Activated CD4-positive, alpha-beta T cell treated with anti-CD3 and anti-CD28 coated beads, Interleukin-2, amount 10 ng/mL, durations not matched to agents 7 days and 5 days (primary cell): ENCODE measurements at regions not wholly inside any gene's neighbourhood (a gene's known extent, or its start where the extent isn't known, plus 50 kb on each side); places are given as distances from the start of the nearest gene placed in this dataset.

Experiments
- CTCF ChIA-PET: fragments of 350-600 bp; sonication (Branson Sonifier 250); formaldehyde crosslinking; loops from one replicate; lab custom pipeline; 2021; ENCODE audit warnings: antibody characterized with exemption; lab: Charles Lee
- POLR2A ChIA-PET: fragments of 350-600 bp; sonication (Branson Sonifier 250); formaldehyde crosslinking; loops from one replicate; lab custom pipeline; 2021; ENCODE audit warnings: antibody characterized with exemption; lab: Charles Lee
- DNase-seq: peaks from one replicate; pipeline ENCODE4 v3.0.0-alpha.2; 2020
- H3K27ac Mint-ChIP-seq: one replicate; pipeline ENCODE4 v1.8.0; 2021; ENCODE audit warnings: mild to moderate bottlenecking, moderate library complexity, mixed read lengths
- H3K27me3 Mint-ChIP-seq: one replicate; pipeline ENCODE4 v1.8.0; 2021; ENCODE audit warnings: mixed read lengths
- H3K36me3 Mint-ChIP-seq: one replicate; pipeline ENCODE4 v1.8.0; 2021; ENCODE audit warnings: low read depth, mixed read lengths
- H3K4me1 Mint-ChIP-seq: one replicate; pipeline ENCODE4 v1.8.0; 2021; ENCODE audit warnings: mixed read lengths
- H3K4me3 Mint-ChIP-seq: one replicate; pipeline ENCODE4 v1.8.0; 2021; ENCODE audit warnings: mild to moderate bottlenecking, moderate library complexity, mixed read lengths
- H3K9me3 Mint-ChIP-seq: one replicate; pipeline ENCODE4 v1.8.0; 2021; ENCODE audit warnings: mixed read lengths

GRCh38 chr4:36508394-36508793, 227.0 kb downstream of the DTHD1 start:
- no peak overlapping the region for H3K27ac Mint-ChIP-seq
- H3K36me3 Mint-ChIP-seq, result no peaks in the 10 kb centered on the region
- peaks cover 4% of the 10 kb centered on the region for H3K27me3 Mint-ChIP-seq
- no peaks in the 10 kb centered on the region for H3K4me1 Mint-ChIP-seq
- no peaks in the 10 kb centered on the region for H3K9me3 Mint-ChIP-seq
- POLR2A ChIA-PET, result no interaction called here
- CTCF ChIA-PET, result no interaction called here
- H3K4me3 Mint-ChIP-seq, result no peak overlapping the region
- DNase-seq, result no peak

GRCh38 chr4:36509845-36510244, 228.4 kb downstream of the DTHD1 start:
- H3K4me3 Mint-ChIP-seq, result no peak overlapping the region
- H3K4me1 Mint-ChIP-seq, result no peaks in the 10 kb centered on the region
- no peak for DNase-seq
- H3K9me3 Mint-ChIP-seq, result no peaks in the 10 kb centered on the region
- ChIA-PET CTCF (no interaction called here), POLR2A (no interaction called here)
- H3K27me3 Mint-ChIP-seq, result peaks cover 4% of the 10 kb centered on the region
- H3K36me3 Mint-ChIP-seq, result no peaks in the 10 kb centered on the region
- no peak overlapping the region for H3K27ac Mint-ChIP-seq

- no peaks in the 10 kb centered on the region for H3K36me3 Mint-ChIP-seq
- H3K9me3 Mint-ChIP-seq, result no peaks in the 10 kb centered on the region
- CTCF ChIA-PET, result no interaction called here
- DNase-seq, result no peak
- H3K4me3 Mint-ChIP-seq, result no peak overlapping the region
- H3K27me3 Mint-ChIP-seq, result peaks cover 4% of the 10 kb centered on the region
- no peak overlapping the region for H3K27ac Mint-ChIP-seq
- no peaks in the 10 kb centered on the region for H3K4me1 Mint-ChIP-seq
- POLR2A ChIA-PET, result no interaction called here
Measured at GRCh38 chr4:36511785-36512184, 230.4 kb downstream of the DTHD1 start.

- Mint-ChIP-seq H3K36me3 (no peaks in the 10 kb centered on the region), H3K4me3 (no peak overlapping the region), H3K27ac (no peak overlapping the region), H3K27me3 (no peaks in the 10 kb centered on the region), H3K9me3 (no peaks in the 10 kb centered on the region), H3K4me1 (no peaks in the 10 kb centered on the region)
- no peak for DNase-seq
- ChIA-PET POLR2A (no interaction called here), CTCF (no interaction called here)
Measured at GRCh38 chr4:36516522-36517095, 235.2 kb downstream of the DTHD1 start.

- DNase-seq, result no peak
- Mint-ChIP-seq H3K36me3 (no peaks in the 10 kb centered on the region), H3K27me3 (no peaks in the 10 kb centered on the region), H3K4me1 (no peaks in the 10 kb centered on the region), H3K9me3 (peaks cover 7% of the 10 kb centered on the region), H3K27ac (no peak overlapping the region), H3K4me3 (no peak overlapping the region)
- ChIA-PET POLR2A (no interaction called here), CTCF (interaction anchor here (0.6 kb wide), 1 partner anchor 659 kb away, joined by 3 read pairs; no protein-coding TSS in a partner anchor)
Measured at GRCh38 chr4:36523182-36523581, 241.8 kb downstream of the DTHD1 start.

- CTCF ChIA-PET, result no interaction called here
- no peaks in the 10 kb centered on the region for H3K36me3 Mint-ChIP-seq
- no peak overlapping the region for H3K27ac Mint-ChIP-seq
- DNase-seq, result no peak
- POLR2A ChIA-PET, result no interaction called here
- H3K9me3 Mint-ChIP-seq, result peaks cover 10% of the 10 kb centered on the region
- H3K27me3 Mint-ChIP-seq, result no peaks in the 10 kb centered on the region
- no peak overlapping the region for H3K4me3 Mint-ChIP-seq
- no peaks in the 10 kb centered on the region for H3K4me1 Mint-ChIP-seq
Measured at GRCh38 chr4:36532670-36533379, 251.4 kb downstream of the DTHD1 start.

- H3K4me3 Mint-ChIP-seq, result no peak overlapping the region
Measured at GRCh38 chr4:36533944-36534343, 252.5 kb downstream of the DTHD1 start.

GRCh38 chr4:36547383-36547782, 266.0 kb downstream of the DTHD1 start:
- ChIA-PET POLR2A (no interaction called here), CTCF (no interaction called here)
- peaks cover 20% of the 10 kb centered on the region for H3K4me1 Mint-ChIP-seq
- peaks cover 2% of the 10 kb centered on the region for H3K9me3 Mint-ChIP-seq
- no peak overlapping the region for H3K27ac Mint-ChIP-seq
- H3K36me3 Mint-ChIP-seq, result no peaks in the 10 kb centered on the region
- no peak for DNase-seq
- H3K27me3 Mint-ChIP-seq, result peaks cover 7% of the 10 kb centered on the region
- H3K4me3 Mint-ChIP-seq, result no peak overlapping the region

More at GRCh38 chr4:36533944-36534343, 252.5 kb downstream of the DTHD1 start:
- peaks cover under 1% of the 10 kb centered on the region for H3K9me3 Mint-ChIP-seq
- no peaks in the 10 kb centered on the region for H3K4me1 Mint-ChIP-seq
- ChIA-PET CTCF (no interaction called here), POLR2A (no interaction called here)
- DNase-seq, result no peak
- no peaks in the 10 kb centered on the region for H3K27me3 Mint-ChIP-seq
- H3K36me3 Mint-ChIP-seq, result no peaks in the 10 kb centered on the region
- H3K27ac Mint-ChIP-seq, result no peak overlapping the region

GRCh38 chr4:36549252-36549651, 267.8 kb downstream of the DTHD1 start:
- Mint-ChIP-seq H3K27ac (no peak overlapping the region), H3K36me3 (no peaks in the 10 kb centered on the region), H3K4me1 (peaks cover 22% of the 10 kb centered on the region), H3K27me3 (peaks cover 7% of the 10 kb centered on the region), H3K4me3 (no peak overlapping the region), H3K9me3 (peaks cover 2% of the 10 kb centered on the region)
- ChIA-PET CTCF (no interaction called here), POLR2A (no interaction called here)
- no peak for DNase-seq

GRCh38 chr4:36549992-36550391, 268.6 kb downstream of the DTHD1 start:
- Mint-ChIP-seq H3K4me3 (no peak overlapping the region), H3K27me3 (peaks cover 7% of the 10 kb centered on the region), H3K27ac (no peak overlapping the region), H3K36me3 (no peaks in the 10 kb centered on the region), H3K4me1 (peaks cover 22% of the 10 kb centered on the region), H3K9me3 (peaks cover 2% of the 10 kb centered on the region)
- DNase-seq, result no peak
- ChIA-PET CTCF (no interaction called here), POLR2A (no interaction called here)

- DNase-seq, result peak; percentile 19
- no peaks in the 10 kb centered on the region for H3K36me3 Mint-ChIP-seq
- no peak overlapping the region for H3K4me3 Mint-ChIP-seq
- H3K4me1 Mint-ChIP-seq, result peaks cover 22% of the 10 kb centered on the region
- peaks cover 2% of the 10 kb centered on the region for H3K9me3 Mint-ChIP-seq
- H3K27me3 Mint-ChIP-seq, result peaks cover 4% of the 10 kb centered on the region
- H3K27ac Mint-ChIP-seq, result no peak overlapping the region
- ChIA-PET CTCF (no interaction called here), POLR2A (interaction anchor here (0.7 kb wide), 1 partner anchor 227 kb away, joined by 3 read pairs; no protein-coding TSS in a partner anchor)
Measured at GRCh38 chr4:36551697-36552214, 270.3 kb downstream of the DTHD1 start.

GRCh38 chr4:36553029-36553428, 271.6 kb downstream of the DTHD1 start:
- Mint-ChIP-seq H3K4me3 (no peak overlapping the region), H3K27me3 (peaks cover 4% of the 10 kb centered on the region), H3K27ac (no peak overlapping the region), H3K36me3 (no peaks in the 10 kb centered on the region), H3K9me3 (peaks cover 2% of the 10 kb centered on the region), H3K4me1 (peaks cover 22% of the 10 kb centered on the region)
- DNase-seq, result no peak
- POLR2A ChIA-PET, result no interaction called here
- CTCF ChIA-PET, result no interaction called here

GRCh38 chr4:36553453-36553852, 272.0 kb downstream of the DTHD1 start:
- CTCF ChIA-PET, result no interaction called here
- Mint-ChIP-seq H3K36me3 (no peaks in the 10 kb centered on the region), H3K27me3 (peaks cover 4% of the 10 kb centered on the region), H3K27ac (no peak overlapping the region), H3K4me1 (peaks cover 22% of the 10 kb centered on the region), H3K4me3 (no peak overlapping the region), H3K9me3 (peaks cover under 1% of the 10 kb centered on the region)
- DNase-seq, result no peak
- POLR2A ChIA-PET, result no interaction called here
